KMS-11 (cell line): ENCODE measurements at regions not wholly inside any gene's neighbourhood (a gene's known extent, or its start where the extent isn't known, plus 50 kb on each side); places are given as distances from the start of the nearest gene placed in this dataset.

ENCODE experiments used
- H2AFZ ChIP-seq: fragments of 200-600 bp; sonication (generic); 2 replicates; pipeline ENCODE4 v1.6.1; 2016; ENCODE audit warnings: antibody characterized with exemption, mixed run types, low read depth
- H3K27ac ChIP-seq: fragments of 200-600 bp; sonication (generic); 2 replicates; pipeline ENCODE4 v1.6.1; 2016; ENCODE audit warnings: mild to moderate bottlenecking, mixed run types
- H3K27me3 ChIP-seq: fragments of 200-600 bp; sonication (generic); 2 replicates; pipeline ENCODE4 v1.6.1; 2017; ENCODE audit warnings: mild to moderate bottlenecking, low read depth, mixed run types, moderate library complexity; ENCODE audit not compliant: insufficient read depth
- H3K36me3 ChIP-seq: fragments of 200-600 bp; sonication (generic); 2 replicates; pipeline ENCODE4 v1.6.1; 2017; ENCODE audit warnings: mild to moderate bottlenecking, mixed run types; ENCODE audit not compliant: insufficient read depth
- H3K4me1 ChIP-seq: fragments of 200-600 bp; sonication (generic); 2 replicates; pipeline ENCODE4 v1.6.1; 2016; ENCODE audit warnings: mild to moderate bottlenecking, low read depth, mixed run types; ENCODE audit not compliant: poor library complexity, severe bottlenecking
- H3K4me2 ChIP-seq: fragments of 200-600 bp; sonication (generic); 2 replicates; pipeline ENCODE4 v1.7.0; 2016; ENCODE audit warnings: mild to moderate bottlenecking, mixed run types
- H3K4me3 ChIP-seq: fragments of 200-600 bp; sonication (generic); IDR thresholded peaks from 2 replicates; pipeline ENCODE4 v1.6.1; 2017; ENCODE audit warnings: low read depth, low read length, mixed read lengths; ENCODE audit not compliant: insufficient read depth
- H3K79me2 ChIP-seq: fragments of 200-600 bp; sonication (generic); 2 replicates; pipeline ENCODE4 v1.6.1; 2016; ENCODE audit warnings: low read depth, mixed run types; ENCODE audit not compliant: insufficient read depth
- H3K9ac ChIP-seq: fragments of 200-600 bp; sonication (generic); 2 replicates; pipeline ENCODE4 v1.6.1; 2016; ENCODE audit warnings: mild to moderate bottlenecking, mixed run types
- H4K20me1 ChIP-seq: fragments of 200-600 bp; sonication (generic); 2 replicates; pipeline ENCODE4 v1.6.1; 2016; ENCODE audit warnings: mild to moderate bottlenecking, mixed run types; ENCODE audit not compliant: insufficient read depth
- TF ChIP-seq, protein P1 (sequence below): fragments of 200-600 bp; sonication (generic); conservative IDR thresholded peaks from 2 replicates; pipeline ENCODE4 v1.6.1; 2017; ENCODE audit warnings: low read depth, mild to moderate bottlenecking, antibody characterized with exemption, low read length, moderate library complexity, mixed read lengths

DNA sequence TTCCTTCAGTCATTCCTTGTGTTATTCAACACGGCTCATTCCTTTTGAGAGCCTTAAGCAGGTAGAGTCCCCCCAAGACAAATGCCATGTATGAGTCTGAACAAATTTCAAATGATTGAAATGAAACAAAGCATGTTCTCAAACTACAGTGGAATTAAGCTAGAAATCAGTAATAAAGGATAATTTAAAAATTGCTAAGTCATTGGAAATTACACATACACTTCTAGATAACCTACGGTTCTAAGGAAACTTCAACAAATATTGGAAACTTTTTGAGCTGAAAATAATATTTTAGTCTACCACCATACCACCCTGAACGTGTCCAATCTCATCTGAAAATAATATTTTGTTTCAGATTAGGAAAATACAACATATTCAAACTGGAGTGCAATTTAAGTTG, 71.8 kb upstream of the UGP2 start:
- Histone ChIP-seq H3K4me1 (no peaks in the 10 kb centered on the region), H3K36me3 (no peaks in the 10 kb centered on the region), H3K79me2 (no peaks in the 10 kb centered on the region), H3K4me3 (no peak overlapping the region), H3K9ac (no peak overlapping the region), H3K4me2 (no peak overlapping the region), H2AFZ (no peak overlapping the region), H3K27me3 (no peaks in the 10 kb centered on the region), H4K20me1 (no peaks in the 10 kb centered on the region), H3K27ac (no peak overlapping the region)
- TF ChIP-seq, protein P1, sequence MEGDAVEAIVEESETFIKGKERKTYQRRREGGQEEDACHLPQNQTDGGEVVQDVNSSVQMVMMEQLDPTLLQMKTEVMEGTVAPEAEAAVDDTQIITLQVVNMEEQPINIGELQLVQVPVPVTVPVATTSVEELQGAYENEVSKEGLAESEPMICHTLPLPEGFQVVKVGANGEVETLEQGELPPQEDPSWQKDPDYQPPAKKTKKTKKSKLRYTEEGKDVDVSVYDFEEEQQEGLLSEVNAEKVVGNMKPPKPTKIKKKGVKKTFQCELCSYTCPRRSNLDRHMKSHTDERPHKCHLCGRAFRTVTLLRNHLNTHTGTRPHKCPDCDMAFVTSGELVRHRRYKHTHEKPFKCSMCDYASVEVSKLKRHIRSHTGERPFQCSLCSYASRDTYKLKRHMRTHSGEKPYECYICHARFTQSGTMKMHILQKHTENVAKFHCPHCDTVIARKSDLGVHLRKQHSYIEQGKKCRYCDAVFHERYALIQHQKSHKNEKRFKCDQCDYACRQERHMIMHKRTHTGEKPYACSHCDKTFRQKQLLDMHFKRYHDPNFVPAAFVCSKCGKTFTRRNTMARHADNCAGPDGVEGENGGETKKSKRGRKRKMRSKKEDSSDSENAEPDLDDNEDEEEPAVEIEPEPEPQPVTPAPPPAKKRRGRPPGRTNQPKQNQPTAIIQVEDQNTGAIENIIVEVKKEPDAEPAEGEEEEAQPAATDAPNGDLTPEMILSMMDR = no peak

DNA sequence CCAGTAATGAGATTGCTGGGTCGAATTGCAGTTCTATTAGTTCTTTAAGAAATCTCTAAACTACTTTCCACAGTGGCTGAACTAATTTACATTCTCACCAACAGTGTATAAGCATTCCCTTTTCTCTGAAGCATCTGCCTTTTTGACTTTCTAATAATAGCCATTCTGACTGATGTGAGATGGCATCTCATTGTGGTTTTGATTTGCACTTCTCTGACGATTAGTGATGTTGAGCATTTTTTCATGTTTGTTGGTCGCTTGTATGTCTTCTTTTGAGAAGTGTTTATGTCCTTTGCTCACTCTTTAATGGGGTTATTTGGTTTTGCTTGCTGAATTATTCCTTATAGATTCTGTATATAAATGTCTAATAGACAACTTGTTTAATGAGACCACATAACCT, 69.6 kb upstream of the UGP2 start:
- Histone ChIP-seq H3K9ac (no peak overlapping the region), H3K36me3 (no peaks in the 10 kb centered on the region), H2AFZ (no peak overlapping the region), H3K4me3 (no peak overlapping the region), H3K4me2 (no peak overlapping the region), H3K27ac (no peak overlapping the region), H3K27me3 (no peaks in the 10 kb centered on the region), H3K79me2 (no peaks in the 10 kb centered on the region), H4K20me1 (no peaks in the 10 kb centered on the region), H3K4me1 (no peaks in the 10 kb centered on the region)
- TF ChIP-seq, protein P1 = no peak

DNA sequence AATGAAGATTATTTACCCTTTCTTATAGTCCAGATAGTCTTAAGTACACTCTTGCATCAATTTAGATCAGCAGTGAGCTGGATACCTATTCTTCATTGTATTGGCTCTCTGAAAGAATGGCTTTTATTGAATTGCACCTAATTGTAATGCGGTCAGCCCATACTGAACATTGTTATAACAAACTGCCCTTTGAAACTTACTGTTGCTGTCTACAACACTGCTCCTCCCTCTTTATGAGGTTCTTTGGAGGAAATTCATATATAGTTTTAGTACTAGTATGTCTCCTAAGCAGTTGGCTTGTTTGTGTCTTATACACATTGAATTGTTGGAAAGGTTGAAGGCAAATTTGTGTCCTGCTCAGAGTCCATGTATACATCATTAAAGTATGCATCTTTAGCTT, 66.5 kb upstream of the UGP2 start:
- H2AFZ ChIP-seq = no peak overlapping the region
- TF ChIP-seq, protein P1 = no peak
- H3K9ac ChIP-seq = no peak overlapping the region
- no peaks in the 10 kb centered on the region for H3K4me1 ChIP-seq
- no peak overlapping the region for H3K4me2 ChIP-seq
- no peaks in the 10 kb centered on the region for H3K79me2 ChIP-seq
- H3K27me3 ChIP-seq = no peaks in the 10 kb centered on the region
- no peak overlapping the region for H3K4me3 ChIP-seq
- H4K20me1 ChIP-seq = no peaks in the 10 kb centered on the region
- H3K27ac ChIP-seq = no peak overlapping the region
- H3K36me3 ChIP-seq = no peaks in the 10 kb centered on the region

DNA sequence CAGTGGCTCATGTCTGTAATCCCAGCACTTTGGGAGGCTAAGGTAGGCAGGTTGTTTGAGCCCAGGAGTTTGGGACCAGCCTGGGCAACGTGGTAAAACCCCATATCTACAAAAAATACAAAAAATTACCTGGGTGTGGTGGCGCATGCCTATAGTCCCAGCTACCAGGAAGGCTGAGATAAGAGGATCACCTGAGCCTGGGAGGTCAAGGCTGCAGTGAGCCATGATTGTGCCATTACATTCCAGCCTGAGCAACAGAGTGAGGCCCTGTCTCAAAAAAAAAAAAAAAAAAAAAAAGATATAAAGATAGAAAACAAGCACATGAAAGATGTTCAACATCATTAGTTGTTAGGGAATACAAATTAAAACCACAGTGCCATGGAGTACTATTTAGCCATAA, 65.3 kb upstream of the UGP2 start:
- TF ChIP-seq, protein P1 = no peak
- Histone ChIP-seq H3K27me3 (no peaks in the 10 kb centered on the region), H3K4me3 (no peak overlapping the region), H3K27ac (no peak overlapping the region), H3K9ac (no peak overlapping the region), H4K20me1 (no peaks in the 10 kb centered on the region), H2AFZ (no peak overlapping the region), H3K4me1 (no peaks in the 10 kb centered on the region), H3K4me2 (no peak overlapping the region), H3K79me2 (no peaks in the 10 kb centered on the region), H3K36me3 (no peaks in the 10 kb centered on the region)

DNA sequence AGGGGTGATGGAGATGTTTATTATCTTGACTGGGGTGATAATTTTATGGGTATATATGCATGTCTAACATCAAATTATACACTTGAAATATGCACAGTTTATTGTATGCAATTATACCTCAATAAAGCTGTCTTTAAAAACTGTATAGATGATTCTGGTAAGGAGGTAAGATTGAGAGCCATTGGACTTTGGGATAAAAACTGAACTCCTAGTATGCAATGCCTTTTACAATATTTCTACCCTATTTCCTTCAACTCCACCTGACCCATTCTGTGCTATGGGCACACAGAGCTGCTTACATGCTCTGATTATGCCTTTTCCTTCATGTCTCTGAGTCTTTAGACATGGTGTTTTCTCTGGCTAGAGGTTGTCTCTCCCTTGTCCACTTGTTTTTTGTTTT, 63.9 kb upstream of the UGP2 start:
- no peak overlapping the region for H3K27ac ChIP-seq
- H3K9ac ChIP-seq = no peak overlapping the region
- H3K4me2 ChIP-seq = no peak overlapping the region
- no peaks in the 10 kb centered on the region for H3K36me3 ChIP-seq
- H2AFZ ChIP-seq = no peak overlapping the region
- H4K20me1 ChIP-seq = no peaks in the 10 kb centered on the region
- TF ChIP-seq, protein P1 = no peak
- no peaks in the 10 kb centered on the region for H3K27me3 ChIP-seq
- no peaks in the 10 kb centered on the region for H3K79me2 ChIP-seq
- H3K4me3 ChIP-seq = no peak overlapping the region
- no peaks in the 10 kb centered on the region for H3K4me1 ChIP-seq
